ENCODE measurements at regions not wholly inside any gene's neighbourhood (a gene's known extent, or its start where the extent isn't known, plus 50 kb on each side); places are given as distances from the start of the nearest gene placed in this dataset.

DNA sequence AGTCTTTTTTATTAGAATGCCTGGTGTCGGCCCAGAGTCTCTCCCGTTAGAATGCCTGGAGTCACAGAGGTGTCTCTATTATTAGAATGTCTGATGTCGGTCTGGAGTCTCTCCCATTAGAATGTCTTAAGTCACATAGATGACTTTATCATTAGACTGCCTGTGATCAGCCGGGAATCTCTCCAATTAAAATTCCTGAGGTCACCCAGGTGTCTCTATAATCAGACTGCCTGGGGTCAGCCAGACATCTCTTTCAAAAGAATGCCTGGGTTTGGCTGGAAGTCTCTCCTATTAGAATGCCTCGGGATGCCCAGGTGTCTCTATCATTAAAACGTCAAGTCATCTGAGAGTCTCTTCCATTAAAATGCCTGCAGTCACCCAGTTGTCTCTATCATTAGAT is 1493.9 kb downstream of the UQCRFS1 start:
- TF ChIP-seq, protein P1, sequence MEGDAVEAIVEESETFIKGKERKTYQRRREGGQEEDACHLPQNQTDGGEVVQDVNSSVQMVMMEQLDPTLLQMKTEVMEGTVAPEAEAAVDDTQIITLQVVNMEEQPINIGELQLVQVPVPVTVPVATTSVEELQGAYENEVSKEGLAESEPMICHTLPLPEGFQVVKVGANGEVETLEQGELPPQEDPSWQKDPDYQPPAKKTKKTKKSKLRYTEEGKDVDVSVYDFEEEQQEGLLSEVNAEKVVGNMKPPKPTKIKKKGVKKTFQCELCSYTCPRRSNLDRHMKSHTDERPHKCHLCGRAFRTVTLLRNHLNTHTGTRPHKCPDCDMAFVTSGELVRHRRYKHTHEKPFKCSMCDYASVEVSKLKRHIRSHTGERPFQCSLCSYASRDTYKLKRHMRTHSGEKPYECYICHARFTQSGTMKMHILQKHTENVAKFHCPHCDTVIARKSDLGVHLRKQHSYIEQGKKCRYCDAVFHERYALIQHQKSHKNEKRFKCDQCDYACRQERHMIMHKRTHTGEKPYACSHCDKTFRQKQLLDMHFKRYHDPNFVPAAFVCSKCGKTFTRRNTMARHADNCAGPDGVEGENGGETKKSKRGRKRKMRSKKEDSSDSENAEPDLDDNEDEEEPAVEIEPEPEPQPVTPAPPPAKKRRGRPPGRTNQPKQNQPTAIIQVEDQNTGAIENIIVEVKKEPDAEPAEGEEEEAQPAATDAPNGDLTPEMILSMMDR (conservative IDR thresholded peaks at IDR 0.05; ENCODE audit: low read length) = no peak
- TF ChIP-seq EZH2phosphoT487 (IDR thresholded peaks at IDR 0.05; ENCODE audit: borderline replicate concordance) = no peak
- H4K20me1 ChIP-seq (ENCODE audit: insufficient read depth, low read length, poor library complexity, severe bottlenecking) = no peaks in the 10 kb centered on the region
- H3K4me3 ChIP-seq (ENCODE audit: low read length, poor library complexity, severe bottlenecking) = no peak overlapping the region
- no peak overlapping the region for H2AFZ ChIP-seq (ENCODE audit: low read length)
- H3K27me3 ChIP-seq (ENCODE audit: insufficient read depth, low read length, poor library complexity, severe bottlenecking) = no peaks in the 10 kb centered on the region
- no peaks in the 10 kb centered on the region for H3K4me1 ChIP-seq (ENCODE audit: insufficient read depth, low read length, poor library complexity, severe bottlenecking)
- H3K9me3 ChIP-seq (ENCODE audit: insufficient read depth, low read depth, low read length) = peaks cover 15% of the 10 kb centered on the region; the same call in 1 of the 2 replicates
- H3K36me3 ChIP-seq (ENCODE audit: insufficient read depth, low read length) = no peaks in the 10 kb centered on the region
- no peak overlapping the region for H3K9ac ChIP-seq (ENCODE audit: low read depth, low read length, poor library complexity, severe bottlenecking)
- no peaks in the 10 kb centered on the region for H3K9me2 ChIP-seq (replicated peaks; ENCODE audit: low read depth, low read length)
- no peaks in the 10 kb centered on the region for H3F3A ChIP-seq (ENCODE audit: low read depth)
- no peak overlapping the region for H3K4me2 ChIP-seq (ENCODE audit: low read depth, low read length, poor library complexity, severe bottlenecking)
- H3K79me2 ChIP-seq (ENCODE audit: insufficient read depth, low read length) = no peaks in the 10 kb centered on the region

DNA sequence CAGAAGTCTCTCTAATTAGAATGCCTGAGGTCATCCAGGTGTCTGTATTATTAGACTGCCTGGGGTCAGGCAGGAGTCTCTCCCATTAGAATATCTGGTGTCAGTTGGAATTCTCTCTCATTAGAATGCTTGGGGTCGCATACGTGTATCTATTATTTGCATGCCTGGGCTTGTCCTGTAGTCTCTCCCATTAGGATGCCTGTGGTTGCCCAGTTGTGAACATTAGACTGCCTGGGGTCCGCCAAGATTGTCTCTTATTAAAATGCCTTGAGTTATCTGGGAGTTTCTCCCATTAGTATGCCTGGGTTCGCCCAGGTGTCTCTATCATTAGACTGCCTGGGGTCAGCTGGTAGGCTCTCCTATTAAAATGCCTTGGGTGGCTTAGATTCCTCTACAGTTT is 1494.7 kb downstream of the UQCRFS1 start:
- H3F3A ChIP-seq (ENCODE audit: low read depth) = no peaks in the 10 kb centered on the region
- no peaks in the 10 kb centered on the region for H3K9me2 ChIP-seq (replicated peaks; ENCODE audit: low read depth, low read length)
- no peaks in the 10 kb centered on the region for H3K79me2 ChIP-seq (ENCODE audit: insufficient read depth, low read length)
- H3K4me2 ChIP-seq (ENCODE audit: low read depth, low read length, poor library complexity, severe bottlenecking) = no peak overlapping the region
- H3K36me3 ChIP-seq (ENCODE audit: insufficient read depth, low read length) = no peaks in the 10 kb centered on the region
- TF ChIP-seq EZH2phosphoT487 (IDR thresholded peaks at IDR 0.05; ENCODE audit: borderline replicate concordance) = no peak
- TF ChIP-seq, protein P1 (conservative IDR thresholded peaks at IDR 0.05; ENCODE audit: low read length) = no peak
- H3K9me3 ChIP-seq (ENCODE audit: insufficient read depth, low read depth, low read length) = peaks cover 19% of the 10 kb centered on the region; the same call in 1 of the 2 replicates
- no peak overlapping the region for H3K4me3 ChIP-seq (ENCODE audit: low read length, poor library complexity, severe bottlenecking)
- H3K4me1 ChIP-seq (ENCODE audit: insufficient read depth, low read length, poor library complexity, severe bottlenecking) = no peaks in the 10 kb centered on the region
- no peak overlapping the region for H2AFZ ChIP-seq (ENCODE audit: low read length)
- no peak overlapping the region for H3K9ac ChIP-seq (ENCODE audit: low read depth, low read length, poor library complexity, severe bottlenecking)
- no peaks in the 10 kb centered on the region for H3K27me3 ChIP-seq (ENCODE audit: insufficient read depth, low read length, poor library complexity, severe bottlenecking)
- H4K20me1 ChIP-seq (ENCODE audit: insufficient read depth, low read length, poor library complexity, severe bottlenecking) = no peaks in the 10 kb centered on the region

GRCh38 chr19:27717825-27718224 is 1495.1 kb downstream of the UQCRFS1 start:
- no peaks in the 10 kb centered on the region for H3K4me1 ChIP-seq (ENCODE audit: insufficient read depth, low read length, poor library complexity, severe bottlenecking)
- H3K36me3 ChIP-seq (ENCODE audit: insufficient read depth, low read length) = no peaks in the 10 kb centered on the region
- TF ChIP-seq EZH2phosphoT487 (IDR thresholded peaks at IDR 0.05; ENCODE audit: borderline replicate concordance) = no peak
- TF ChIP-seq, protein P1 (conservative IDR thresholded peaks at IDR 0.05; ENCODE audit: low read length) = no peak
- H2AFZ ChIP-seq (ENCODE audit: low read length) = no peak overlapping the region
- H3F3A ChIP-seq (ENCODE audit: low read depth) = no peaks in the 10 kb centered on the region
- no peak overlapping the region for H3K9ac ChIP-seq (ENCODE audit: low read depth, low read length, poor library complexity, severe bottlenecking)
- H3K4me2 ChIP-seq (ENCODE audit: low read depth, low read length, poor library complexity, severe bottlenecking) = no peak overlapping the region
- H3K9me2 ChIP-seq (replicated peaks; ENCODE audit: low read depth, low read length) = no peaks in the 10 kb centered on the region
- no peak overlapping the region for H3K4me3 ChIP-seq (ENCODE audit: low read length, poor library complexity, severe bottlenecking)
- H3K79me2 ChIP-seq (ENCODE audit: insufficient read depth, low read length) = no peaks in the 10 kb centered on the region
- no peaks in the 10 kb centered on the region for H3K27me3 ChIP-seq (ENCODE audit: insufficient read depth, low read length, poor library complexity, severe bottlenecking)
- H3K9me3 ChIP-seq (ENCODE audit: insufficient read depth, low read depth, low read length) = peaks cover 19% of the 10 kb centered on the region; the same call in 1 of the 2 replicates
- H4K20me1 ChIP-seq (ENCODE audit: insufficient read depth, low read length, poor library complexity, severe bottlenecking) = no peaks in the 10 kb centered on the region

Data from Loucy (cell line).